NCI-H524 (cell line): ENCODE measurements at regions not wholly inside any gene's neighbourhood (a gene's known extent, or its start where the extent isn't known, plus 50 kb on each side); places are given as distances from the start of the nearest gene placed in this dataset.
A peak's percentile ranks its signal among the peaks of the same experiment; 100 is the strongest.
"Not testable (repeated sequence)": the region's sequence is repeated elsewhere in the genome, so short reads cannot be mapped to it uniquely, and the experiment has no call there.

Experiments
- DNase-seq, 2 experiments: peaks; one replicate each; lab custom pipeline; 2025; lab: John Stamatoyannopoulos, UW

- not testable (repeated sequence) for DNase-seq
Observed at GRCh38 chr9:91021656-91022055, 220.0 kb downstream of the SYK start.

GRCh38 chr9:91023741-91024140, 222.1 kb downstream of the SYK start:
- no peak for DNase-seq

GRCh38 chr9:91024841-91025240, 223.2 kb downstream of the SYK start:
- peak in 1 of 2 experiments; percentile 6 for DNase-seq

- no peak for DNase-seq
Observed at GRCh38 chr9:91025856-91026255, 224.2 kb downstream of the SYK start.

GRCh38 chr9:91026266-91026665, 224.6 kb downstream of the SYK start:
- DNase-seq = no peak

- no peak for DNase-seq
Observed at GRCh38 chr9:91027005-91027404, 225.4 kb downstream of the SYK start.

GRCh38 chr9:91028166-91028827, 226.7 kb downstream of the SYK start:
- no peak for DNase-seq

GRCh38 chr9:91029650-91030361, 228.2 kb downstream of the SYK start:
- DNase-seq = no peak

GRCh38 chr9:91032121-91032531, 230.5 kb downstream of the SYK start:
- DNase-seq = no peak

- no peak for DNase-seq
Observed at GRCh38 chr9:91033270-91033669, 231.7 kb downstream of the SYK start.

- no peak for DNase-seq
Observed at GRCh38 chr9:91033797-91034196, 232.2 kb downstream of the SYK start.

- DNase-seq = no peak
Observed at GRCh38 chr9:91034521-91034920, 232.9 kb downstream of the SYK start.

- DNase-seq = no peak
Observed at GRCh38 chr9:91034976-91035824, 233.6 kb downstream of the SYK start.

- no peak for DNase-seq
Observed at GRCh38 chr9:91035825-91036208, 234.2 kb downstream of the SYK start.

GRCh38 chr9:91036356-91036755, 234.7 kb downstream of the SYK start:
- no peak for DNase-seq

- peak; percentile 72 to 84 for DNase-seq
Observed at GRCh38 chr9:91036826-91037510, 235.3 kb downstream of the SYK start.

GRCh38 chr9:91037511-91038482, 236.2 kb downstream of the SYK start:
- peak in 1 of 2 experiments; percentile 38 for DNase-seq

- DNase-seq = no peak
Observed at GRCh38 chr9:91038483-91039124, 237.0 kb downstream of the SYK start.

GRCh38 chr9:91039125-91039834, 237.7 kb downstream of the SYK start:
- DNase-seq = no peak

- DNase-seq = no peak
Observed at GRCh38 chr9:91039835-91040140, 238.2 kb downstream of the SYK start.
